CD4-positive, alpha-beta T cell treated with Interleukin-15 for 1 hour (primary cell): ENCODE measurements at regions not wholly inside any gene's neighbourhood (a gene's known extent, or its start where the extent isn't known, plus 50 kb on each side); places are given as distances from the start of the nearest gene placed in this dataset.
A peak's percentile ranks its signal among the peaks of the same experiment; 100 is the strongest.

ENCODE experiments used
- DNase-seq: peaks from one replicate; pipeline ENCODE4 v3.0.0-alpha.2; 2020

- DNase-seq, result no peak
These were observed 451.3 kb downstream of the NTRK3 start for GRCh38 chr15:87805117-87805820.

DNA sequence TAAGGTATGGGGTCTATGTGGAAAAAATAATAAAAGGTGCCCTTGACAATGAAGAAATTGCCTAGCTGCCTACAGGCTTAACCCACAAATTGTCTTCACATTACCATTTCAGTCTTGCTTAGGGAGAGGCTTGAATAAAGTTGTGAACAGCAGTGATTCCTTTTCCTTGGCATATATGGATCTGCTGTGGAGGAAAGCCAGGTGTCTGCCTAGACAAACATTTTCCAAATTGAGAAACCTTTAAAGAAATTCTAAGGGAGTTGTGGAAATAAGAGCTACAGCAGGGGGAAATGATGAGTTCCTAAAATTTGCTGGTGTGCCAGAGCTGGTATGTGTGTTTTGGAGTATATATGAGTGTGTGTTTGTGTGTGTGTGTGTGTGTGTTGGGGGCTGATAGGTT, 452.1 kb downstream of the NTRK3 start:
- no peak for DNase-seq

GRCh38 chr15:87799838-87800237, 456.7 kb downstream of the NTRK3 start:
- no peak for DNase-seq

DNA sequence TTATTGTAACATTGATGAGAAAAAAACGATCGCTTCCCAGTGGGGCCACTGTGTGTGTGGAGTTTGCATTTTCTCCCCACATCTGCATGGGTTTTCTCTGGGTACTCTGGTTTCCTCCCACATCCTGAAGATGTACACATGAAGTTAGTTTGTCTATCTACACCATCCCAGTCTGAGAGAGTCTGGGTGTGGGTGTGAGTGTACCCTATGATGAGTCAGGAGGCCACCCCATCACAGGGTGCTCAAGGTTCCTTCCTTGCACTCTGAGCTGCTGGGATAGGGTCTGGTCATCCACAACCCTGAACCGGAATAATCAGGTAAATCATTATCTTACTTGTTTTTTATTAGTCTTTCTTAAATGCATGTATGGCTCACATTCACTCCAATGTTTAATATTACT, 457.1 kb downstream of the NTRK3 start:
- DNase-seq, result no peak

DNA sequence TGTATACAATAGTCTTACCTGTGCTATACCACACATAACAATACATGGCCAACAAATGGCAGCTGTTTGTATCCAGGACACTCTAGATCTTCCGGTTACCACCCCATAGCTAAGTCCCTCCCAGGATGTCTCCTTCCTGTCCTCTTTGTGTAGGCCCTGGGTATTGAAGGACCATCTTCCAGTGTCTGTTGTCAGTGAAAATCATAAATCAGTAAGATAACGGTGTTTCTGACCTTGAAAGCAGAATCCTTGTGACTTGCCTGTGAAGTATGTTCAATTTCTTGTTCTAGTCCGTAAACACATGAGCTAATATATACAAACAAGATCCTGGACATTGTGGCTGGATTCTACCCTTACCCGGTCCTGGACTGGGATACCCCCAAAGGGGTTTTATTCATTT, 462.8 kb downstream of the NTRK3 start:
- no peak for DNase-seq

- DNase-seq, result no peak
These were observed 464.1 kb downstream of the NTRK3 start for GRCh38 chr15:87792250-87793040.

- DNase-seq, result no peak
These were observed 474.4 kb downstream of the NTRK3 start for GRCh38 chr15:87781959-87782625.

DNA sequence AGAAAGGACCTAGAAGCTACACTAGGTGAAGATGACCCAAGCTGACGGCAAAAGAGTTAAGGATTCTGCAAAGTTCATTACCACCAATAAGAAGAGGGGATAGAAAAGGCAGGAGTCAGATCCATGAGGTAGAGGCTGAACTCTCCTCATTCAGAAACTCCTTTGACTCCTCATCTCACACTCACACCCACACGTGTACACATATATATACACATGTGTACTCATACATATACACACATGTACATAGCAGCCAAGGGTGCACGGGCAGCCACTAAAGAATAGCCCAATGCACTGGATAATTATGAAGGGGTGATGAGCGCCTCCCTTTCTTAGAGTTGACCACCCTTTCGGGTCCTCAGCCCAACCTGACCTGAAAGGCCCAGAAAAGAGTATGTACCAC, 476.8 kb downstream of the NTRK3 start:
- no peak for DNase-seq

DNA sequence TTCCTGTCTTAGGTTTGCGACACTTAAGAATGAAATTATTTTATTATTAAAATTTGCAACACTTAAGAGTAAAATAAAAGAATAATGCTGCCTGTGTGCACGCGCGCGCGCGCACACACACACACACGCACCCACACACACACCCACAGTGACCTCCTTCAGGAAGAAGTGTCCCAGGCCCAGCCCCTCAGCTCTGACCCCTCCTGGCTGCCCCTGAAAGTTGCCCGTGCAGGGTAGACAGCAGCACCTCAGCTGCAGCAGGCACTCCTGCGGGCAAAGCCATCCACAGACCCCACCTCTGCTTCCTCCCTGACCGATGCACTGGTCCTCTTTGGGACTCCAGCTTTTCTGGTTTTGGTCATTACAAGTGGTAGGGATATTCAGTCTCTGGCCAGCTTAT, 478.2 kb downstream of the NTRK3 start:
- no peak for DNase-seq

DNA sequence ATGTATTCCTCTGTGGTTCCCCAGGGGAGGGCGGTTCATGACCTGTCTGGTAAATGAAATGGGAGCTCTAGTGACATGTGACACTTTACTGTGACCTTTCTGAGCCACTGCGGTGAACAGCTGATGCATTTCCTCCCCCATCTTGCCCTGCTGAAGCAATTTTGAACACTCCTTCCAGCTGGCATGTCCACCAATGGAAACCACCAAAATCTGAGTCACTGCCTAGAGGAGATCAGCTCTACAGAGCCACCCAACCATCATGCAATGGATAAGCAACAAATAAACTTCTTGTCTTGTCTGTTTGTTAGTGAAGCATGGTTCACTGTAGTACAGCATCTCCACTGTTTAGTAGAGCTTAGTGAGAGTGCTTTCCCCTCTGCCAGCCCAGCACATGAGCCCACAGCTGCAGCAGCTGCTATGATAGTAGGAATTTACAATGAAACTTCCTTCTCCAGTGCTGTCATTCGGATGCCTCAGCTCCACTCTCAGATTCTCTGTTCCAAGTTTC, 479.4 kb downstream of the NTRK3 start:
- no peak for DNase-seq

DNA sequence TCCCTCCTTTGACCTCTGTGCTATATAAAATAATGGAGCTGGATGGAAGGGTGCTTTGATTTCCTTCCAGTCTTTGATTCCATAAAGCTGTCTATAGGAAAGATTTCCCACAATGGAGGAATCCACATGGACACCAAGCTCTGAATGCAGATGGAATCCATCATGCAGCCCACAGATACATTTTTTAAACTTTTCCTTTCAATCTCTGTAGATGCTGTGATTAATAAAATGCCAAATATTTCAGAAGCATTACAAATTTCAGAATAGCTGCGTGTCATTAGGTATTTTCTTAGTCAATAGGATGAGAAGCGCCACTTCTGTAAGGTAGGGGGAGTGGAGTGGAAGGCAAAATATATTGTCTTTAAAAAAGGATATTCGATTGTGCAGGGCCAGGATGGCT, 489.0 kb downstream of the NTRK3 start:
- no peak for DNase-seq

- DNase-seq, result no peak
These were observed 491.9 kb downstream of the NTRK3 start for GRCh38 chr15:87764461-87765240.

DNA sequence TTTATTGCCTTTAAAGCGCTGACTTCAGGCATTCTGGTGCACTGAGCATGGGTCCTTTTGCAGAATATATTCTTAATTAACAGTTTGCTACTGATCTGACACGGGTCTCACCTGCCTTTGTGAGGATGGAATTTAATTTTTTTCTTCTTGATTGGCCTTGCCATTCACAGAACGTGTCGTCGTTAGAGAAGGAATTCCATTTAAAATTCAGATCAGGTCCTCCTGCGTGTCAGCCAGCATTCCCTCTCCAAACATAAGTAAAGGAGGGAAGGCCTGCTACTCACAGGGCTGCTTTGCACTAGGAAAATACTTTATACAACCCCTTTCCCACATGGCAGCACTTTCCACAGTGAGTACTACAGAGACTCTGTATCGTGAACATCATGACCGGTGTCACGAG, 492.7 kb downstream of the NTRK3 start:
- DNase-seq, result no peak

- peak; percentile 36 for DNase-seq
These were observed 494.6 kb downstream of the NTRK3 start for GRCh38 chr15:87761736-87762509.

- DNase-seq, result no peak
These were observed 495.8 kb downstream of the NTRK3 start for GRCh38 chr15:87760547-87761314.

DNA sequence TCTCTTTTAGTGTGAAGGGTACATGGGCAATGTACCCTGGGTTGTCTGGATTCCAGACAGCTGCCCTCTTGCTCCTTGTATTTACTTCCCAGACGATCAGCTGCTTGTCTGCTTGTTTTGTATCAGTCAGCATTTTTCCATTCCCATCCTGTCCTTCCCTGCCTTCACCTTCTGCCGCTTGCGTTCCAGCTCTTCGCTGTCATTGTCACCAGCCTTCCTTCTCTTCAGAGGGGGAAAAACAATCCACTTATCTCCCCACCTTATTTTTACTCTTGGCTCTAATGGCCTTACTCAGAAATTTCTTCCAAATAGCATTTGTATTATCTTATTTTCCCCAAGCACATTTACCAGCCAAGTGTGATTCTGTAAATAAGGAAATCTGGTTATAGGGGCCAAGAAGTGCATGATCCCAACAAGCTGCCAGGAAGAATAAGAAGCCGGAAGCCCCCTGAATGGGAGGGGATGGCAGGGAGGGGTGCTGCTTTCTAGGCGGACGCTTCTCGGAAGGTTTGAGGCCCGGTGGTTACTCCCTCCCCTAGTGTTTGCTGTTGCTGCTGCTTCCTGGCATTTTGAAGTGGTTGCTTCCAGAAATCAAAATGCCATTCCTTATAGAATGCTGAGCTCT, 497.6 kb downstream of the NTRK3 start:
- DNase-seq, result no peak

DNA sequence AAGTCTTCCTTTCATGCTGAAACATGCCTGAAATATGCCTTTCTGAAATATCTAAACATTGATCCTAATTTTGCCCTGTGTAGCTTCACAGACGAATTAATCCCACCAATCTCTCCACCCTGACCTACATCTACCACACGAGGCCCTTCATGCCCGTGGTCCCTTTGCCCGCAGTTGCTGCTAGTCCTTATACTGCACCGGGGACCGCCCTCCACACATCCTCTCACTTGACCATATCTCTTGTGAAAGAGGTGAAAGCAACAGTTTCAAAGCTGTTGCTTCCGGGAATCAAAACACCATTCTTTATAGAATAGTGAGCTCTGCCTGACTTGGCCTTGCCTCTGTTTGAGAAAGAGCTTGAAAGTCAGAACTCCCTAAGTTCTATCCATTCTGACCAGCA, 499.5 kb downstream of the NTRK3 start:
- DNase-seq, result no peak

DNA sequence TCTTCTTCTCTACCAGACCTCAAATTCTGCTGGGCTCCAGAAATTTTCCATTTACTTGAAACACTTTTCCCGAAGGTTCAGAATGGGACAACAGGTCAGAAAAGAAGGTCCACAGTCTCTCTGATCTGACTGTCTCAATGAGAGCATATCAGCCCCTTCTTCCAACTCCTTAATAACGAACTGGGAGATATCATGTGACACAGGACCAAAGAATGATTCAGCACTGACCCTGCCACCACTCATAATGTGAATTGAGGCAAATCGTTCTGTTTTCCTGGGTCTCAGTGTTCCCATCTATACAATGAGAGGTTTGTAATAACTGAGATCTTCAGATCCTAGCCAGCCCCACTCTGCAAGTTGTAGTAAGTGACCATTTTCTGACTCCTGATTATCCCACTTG, 500.5 kb downstream of the NTRK3 start:
- no peak for DNase-seq

DNA sequence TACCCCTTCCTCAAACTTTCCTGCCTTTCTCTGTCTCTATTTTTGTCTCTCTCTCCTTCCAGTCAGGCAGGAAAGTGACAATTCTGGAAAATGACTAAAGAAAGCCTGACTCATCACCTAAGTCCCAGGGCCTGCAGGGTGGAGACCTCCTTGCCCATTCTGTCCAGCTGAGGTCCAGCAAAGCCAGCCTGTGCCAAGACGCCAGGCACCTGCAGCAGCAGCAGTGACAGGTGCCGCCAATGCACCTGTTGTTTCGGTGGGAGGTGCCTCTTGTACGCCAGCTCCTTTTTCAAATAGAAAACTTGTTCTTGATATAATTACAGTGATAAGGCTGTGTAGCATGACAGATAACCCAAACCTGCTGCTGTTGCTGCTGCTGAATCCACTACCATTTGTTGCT, 501.3 kb downstream of the NTRK3 start:
- DNase-seq, result no peak

DNA sequence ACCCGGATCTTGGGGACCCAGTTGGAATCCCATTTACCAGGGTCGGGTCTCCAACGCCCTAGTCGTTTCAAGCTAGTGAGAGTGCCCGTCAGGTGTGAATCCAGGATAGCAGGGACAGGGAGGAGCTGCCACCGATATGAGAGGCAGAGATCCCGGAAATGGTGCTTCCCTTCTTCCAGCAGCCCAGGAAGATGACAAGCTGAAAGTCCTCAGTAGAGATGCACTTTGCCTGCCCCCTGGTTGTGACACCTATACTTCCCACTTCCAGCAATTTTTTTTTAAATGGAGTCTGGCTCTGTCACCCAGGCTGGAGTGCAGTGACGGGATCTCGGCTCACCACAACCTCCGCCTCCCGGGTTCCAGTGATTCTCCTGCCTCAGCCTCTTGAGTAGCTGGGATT, 503.0 kb downstream of the NTRK3 start:
- no peak for DNase-seq
